ENCODE measurements at regions not wholly inside any gene's neighbourhood (a gene's known extent, or its start where the extent isn't known, plus 50 kb on each side); places are given as distances from the start of the nearest gene placed in this dataset.

DNA sequence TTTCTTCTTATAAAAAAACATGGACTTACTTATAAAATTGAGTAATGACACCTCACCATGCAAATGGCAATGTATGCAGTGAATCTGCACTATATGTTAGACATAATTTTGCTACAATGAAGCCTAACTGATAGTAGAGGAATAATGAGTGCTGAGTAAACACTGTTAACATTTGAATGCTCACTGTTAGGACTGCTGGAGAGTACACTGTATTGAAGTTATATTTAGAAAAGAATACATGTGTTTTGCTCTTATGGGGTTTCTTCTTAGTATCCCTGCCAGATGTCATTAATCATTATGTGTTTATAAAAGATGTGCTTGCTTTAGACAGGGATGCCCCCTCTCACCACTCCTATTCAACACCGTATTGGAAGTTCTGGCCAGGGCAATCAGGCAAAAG lies 111.1 kb upstream of the ZP4 start:
- Mint-ChIP-seq H3K4me3 (no peak overlapping the region), H3K27ac (no peak overlapping the region), H3K27me3 (ENCODE audit: low read depth) (no peaks in the 10 kb centered on the region), H3K9me3 (peaks cover 15% of the 10 kb centered on the region), H3K4me1 (peaks cover 32% of the 10 kb centered on the region), H3K36me3 (0 out of 2 replicates have a peak, but pooled peaks cover 6% of the 10 kb centered on the region)
- TF ChIP-seq NFE2L1 (CRISPR knock-in tag; IDR thresholded peaks at IDR 0.05) (no peak), ZNF121 (CRISPR knock-in tag; IDR thresholded peaks at IDR 0.05) (no peak)
- TF ChIP-seq, protein P1, sequence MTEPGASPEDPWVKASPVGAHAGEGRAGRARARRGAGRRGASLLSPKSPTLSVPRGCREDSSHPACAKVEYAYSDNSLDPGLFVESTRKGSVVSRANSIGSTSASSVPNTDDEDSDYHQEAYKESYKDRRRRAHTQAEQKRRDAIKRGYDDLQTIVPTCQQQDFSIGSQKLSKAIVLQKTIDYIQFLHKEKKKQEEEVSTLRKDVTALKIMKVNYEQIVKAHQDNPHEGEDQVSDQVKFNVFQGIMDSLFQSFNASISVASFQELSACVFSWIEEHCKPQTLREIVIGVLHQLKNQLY (CRISPR knock-in tag; IDR thresholded peaks at IDR 0.05), result no peak
- TF ChIP-seq, protein P2, sequence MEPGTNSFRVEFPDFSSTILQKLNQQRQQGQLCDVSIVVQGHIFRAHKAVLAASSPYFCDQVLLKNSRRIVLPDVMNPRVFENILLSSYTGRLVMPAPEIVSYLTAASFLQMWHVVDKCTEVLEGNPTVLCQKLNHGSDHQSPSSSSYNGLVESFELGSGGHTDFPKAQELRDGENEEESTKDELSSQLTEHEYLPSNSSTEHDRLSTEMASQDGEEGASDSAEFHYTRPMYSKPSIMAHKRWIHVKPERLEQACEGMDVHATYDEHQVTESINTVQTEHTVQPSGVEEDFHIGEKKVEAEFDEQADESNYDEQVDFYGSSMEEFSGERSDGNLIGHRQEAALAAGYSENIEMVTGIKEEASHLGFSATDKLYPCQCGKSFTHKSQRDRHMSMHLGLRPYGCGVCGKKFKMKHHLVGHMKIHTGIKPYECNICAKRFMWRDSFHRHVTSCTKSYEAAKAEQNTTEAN (CRISPR knock-in tag; IDR thresholded peaks at IDR 0.05), result no peak
- no peak for DNase-seq (ENCODE audit: low spot score)
- no peak for ATAC-seq
- ChIA-PET CTCF (no interaction called here), POLR2A (no interaction called here)

- TF ChIP-seq ZNF138 (CRISPR knock-in tag; conservative IDR thresholded peaks at IDR 0.05) (no peak), CREM (CRISPR knock-in tag; IDR thresholded peaks at IDR 0.05) (no peak)
- no peak overlapping the region for H3K27ac Mint-ChIP-seq
- 0 out of 2 replicates have a peak, but pooled peaks cover 6% of the 10 kb centered on the region for H3K36me3 Mint-ChIP-seq
- DNase-seq (ENCODE audit: low spot score) (no peak), ATAC-seq (no peak)
- H3K4me1 Mint-ChIP-seq, result peaks cover 32% of the 10 kb centered on the region
- no peak overlapping the region for H3K4me3 Mint-ChIP-seq
- H3K9me3 Mint-ChIP-seq, result peaks cover 12% of the 10 kb centered on the region
- H3K27me3 Mint-ChIP-seq (ENCODE audit: low read depth), result no peaks in the 10 kb centered on the region
- ChIA-PET CTCF (no interaction called here), POLR2A (no interaction called here)
Measured at GRCh38 chr1:237999426-238000052, 108.8 kb upstream of the ZP4 start.

DNA sequence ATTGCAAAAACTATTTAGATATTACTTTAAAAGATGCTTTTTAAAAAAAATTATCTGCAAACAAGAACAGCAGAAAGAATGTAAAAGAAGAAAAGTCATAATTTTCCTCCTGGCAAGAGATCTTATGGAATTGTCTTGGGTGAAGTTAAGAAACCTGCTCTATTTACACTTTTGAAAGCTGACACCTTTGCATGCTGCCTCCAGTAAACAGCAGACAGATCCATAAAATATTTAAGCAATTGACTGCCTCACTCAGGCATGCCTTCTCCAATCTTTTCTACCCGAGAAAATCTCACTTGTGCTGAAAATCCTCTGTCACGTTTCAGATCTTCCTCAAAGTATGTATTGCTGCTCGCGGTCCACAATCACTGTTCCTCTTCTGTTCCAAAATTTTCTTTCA lies 107.9 kb upstream of the ZP4 start:
- ChIA-PET CTCF (no interaction called here), POLR2A (no interaction called here)
- TF ChIP-seq ETV6 (CRISPR knock-in tag; IDR thresholded peaks at IDR 0.05) (no peak), FOXJ3 (CRISPR knock-in tag; IDR thresholded peaks at IDR 0.05; ENCODE audit: borderline replicate concordance) (no peak), FOXK1 (CRISPR knock-in tag; IDR thresholded peaks at IDR 0.05) (no peak)
- Mint-ChIP-seq H3K27ac (no peak overlapping the region), H3K9me3 (peaks cover 8% of the 10 kb centered on the region), H3K27me3 (ENCODE audit: low read depth) (no peaks in the 10 kb centered on the region), H3K4me1 (peaks cover 32% of the 10 kb centered on the region), H3K4me3 (no peak overlapping the region), H3K36me3 (0 out of 2 replicates have a peak, but pooled peaks cover 4% of the 10 kb centered on the region)
- no peak for ATAC-seq
- no peak for DNase-seq (ENCODE audit: low spot score)

DNA sequence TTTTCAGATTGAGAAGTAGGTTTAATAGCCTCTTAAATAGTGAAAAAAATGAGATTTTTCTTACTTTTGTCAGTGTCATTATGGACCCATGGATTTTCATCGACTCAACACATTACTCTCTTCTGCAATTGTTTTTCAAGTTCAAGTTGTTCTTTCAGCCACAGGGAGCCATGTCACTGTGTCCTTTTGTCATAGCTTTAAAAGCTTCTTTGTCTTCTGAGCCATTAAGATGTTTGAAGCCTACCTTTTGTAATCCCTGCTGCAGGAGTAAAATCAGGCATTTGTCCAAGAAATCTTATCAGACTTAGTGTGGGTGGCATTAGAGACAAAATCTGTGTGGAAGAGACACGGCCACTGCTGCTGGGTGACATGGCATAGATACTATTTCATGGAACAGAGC lies 92.8 kb upstream of the ZP4 start:
- POLR2A ChIA-PET, result interaction anchor here (0.8 kb wide), 1 partner anchor 30 kb away, joined by 5 read pairs; no protein-coding TSS in a partner anchor
- DNase-seq (ENCODE audit: low spot score), result no peak
- TF ChIP-seq, protein P3, sequence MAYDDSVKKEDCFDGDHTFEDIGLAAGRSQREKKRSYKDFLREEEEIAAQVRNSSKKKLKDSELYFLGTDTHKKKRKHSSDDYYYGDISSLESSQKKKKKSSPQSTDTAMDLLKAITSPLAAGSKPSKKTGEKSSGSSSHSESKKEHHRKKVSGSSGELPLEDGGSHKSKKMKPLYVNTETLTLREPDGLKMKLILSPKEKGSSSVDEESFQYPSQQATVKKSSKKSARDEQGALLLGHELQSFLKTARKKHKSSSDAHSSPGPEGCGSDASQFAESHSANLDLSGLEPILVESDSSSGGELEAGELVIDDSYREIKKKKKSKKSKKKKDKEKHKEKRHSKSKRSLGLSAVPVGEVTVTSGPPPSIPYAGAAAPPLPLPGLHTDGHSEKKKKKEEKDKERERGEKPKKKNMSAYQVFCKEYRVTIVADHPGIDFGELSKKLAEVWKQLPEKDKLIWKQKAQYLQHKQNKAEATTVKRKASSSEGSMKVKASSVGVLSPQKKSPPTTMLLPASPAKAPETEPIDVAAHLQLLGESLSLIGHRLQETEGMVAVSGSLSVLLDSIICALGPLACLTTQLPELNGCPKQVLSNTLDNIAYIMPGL (CRISPR knock-in tag; IDR thresholded peaks at IDR 0.05), result no peak
- no peak for TF ChIP-seq GRHL2 (CRISPR knock-in tag; IDR thresholded peaks at IDR 0.05; ENCODE audit: insufficient replicate concordance, severe bottlenecking)
- TF ChIP-seq, protein P1 (CRISPR knock-in tag; IDR thresholded peaks at IDR 0.05), result no peak
- no peak for TF ChIP-seq E2F1 (CRISPR knock-in tag; IDR thresholded peaks at IDR 0.05)
- TF ChIP-seq, protein P2 (CRISPR knock-in tag; IDR thresholded peaks at IDR 0.05), result no peak
- Mint-ChIP-seq H3K27ac (no peak overlapping the region), H3K27me3 (ENCODE audit: low read depth) (no peaks in the 10 kb centered on the region), H3K36me3 (no peaks in the 10 kb centered on the region), H3K9me3 (no peaks in the 10 kb centered on the region), H3K4me3 (no peak overlapping the region), H3K4me1 (peaks cover 4% of the 10 kb centered on the region; the same call in 1 of the 2 replicates)
- CTCF ChIA-PET, result no interaction called here
- ATAC-seq, result no peak
